Left ventricle myocardium inferior (tissue), 1 donor: ENCODE measurements at regions not wholly inside any gene's neighbourhood (a gene's known extent, or its start where the extent isn't known, plus 50 kb on each side); places are given as distances from the start of the nearest gene placed in this dataset.

Experiments used
- DNase-seq: peaks from one replicate; pipeline ENCODE4 v3.0.0-alpha.2; 2020
- H3K27ac ChIP-seq: fragments of 200-600 bp; replicated peaks from 2 replicates; pipeline ENCODE4 v1.8.0; 2021
- H3K27me3 ChIP-seq: fragments of 200-600 bp; 2 replicates; pipeline ENCODE4 v1.8.0; 2021; ENCODE audit warnings: low read depth
- H3K36me3 ChIP-seq: fragments of 200-600 bp; 2 replicates; pipeline ENCODE4 v1.8.0; 2021
- H3K4me1 ChIP-seq: fragments of 200-600 bp; 2 replicates; pipeline ENCODE4 v1.8.0; 2021
- H3K4me3 ChIP-seq: fragments of 200-600 bp; 2 replicates; pipeline ENCODE4 v1.8.0; 2021; ENCODE audit warnings: mild to moderate bottlenecking, moderate library complexity
- H3K9me3 ChIP-seq: fragments of 200-600 bp; replicated peaks from 2 replicates; pipeline ENCODE4 v1.8.0; 2021
- intact Hi-C: fragments of 100-400 bp; cut with micrococcal nuclease; formaldehyde crosslinking; loops from one replicate; pipeline ENCODE4 v1.11.0; 2022
- TF ChIP-seq, protein P1 (sequence below): fragments of 200-600 bp; IDR thresholded peaks from 2 replicates; pipeline ENCODE4 v1.8.0; 2021; ENCODE audit warnings: antibody characterized with exemption, mild to moderate bottlenecking, borderline replicate concordance
- donor health status: DM: no; HTN: yes; CAD: no; lungs with severe emphysema.

- no peaks in the 10 kb centered on the region for H3K4me1 ChIP-seq
- no peaks in the 10 kb centered on the region for H3K9me3 ChIP-seq
- H3K27ac ChIP-seq: no peak overlapping the region
- H3K36me3 ChIP-seq: no peaks in the 10 kb centered on the region
- H3K27me3 ChIP-seq: no peaks in the 10 kb centered on the region
- no peak overlapping the region for H3K4me3 ChIP-seq
- TF ChIP-seq, protein P1, sequence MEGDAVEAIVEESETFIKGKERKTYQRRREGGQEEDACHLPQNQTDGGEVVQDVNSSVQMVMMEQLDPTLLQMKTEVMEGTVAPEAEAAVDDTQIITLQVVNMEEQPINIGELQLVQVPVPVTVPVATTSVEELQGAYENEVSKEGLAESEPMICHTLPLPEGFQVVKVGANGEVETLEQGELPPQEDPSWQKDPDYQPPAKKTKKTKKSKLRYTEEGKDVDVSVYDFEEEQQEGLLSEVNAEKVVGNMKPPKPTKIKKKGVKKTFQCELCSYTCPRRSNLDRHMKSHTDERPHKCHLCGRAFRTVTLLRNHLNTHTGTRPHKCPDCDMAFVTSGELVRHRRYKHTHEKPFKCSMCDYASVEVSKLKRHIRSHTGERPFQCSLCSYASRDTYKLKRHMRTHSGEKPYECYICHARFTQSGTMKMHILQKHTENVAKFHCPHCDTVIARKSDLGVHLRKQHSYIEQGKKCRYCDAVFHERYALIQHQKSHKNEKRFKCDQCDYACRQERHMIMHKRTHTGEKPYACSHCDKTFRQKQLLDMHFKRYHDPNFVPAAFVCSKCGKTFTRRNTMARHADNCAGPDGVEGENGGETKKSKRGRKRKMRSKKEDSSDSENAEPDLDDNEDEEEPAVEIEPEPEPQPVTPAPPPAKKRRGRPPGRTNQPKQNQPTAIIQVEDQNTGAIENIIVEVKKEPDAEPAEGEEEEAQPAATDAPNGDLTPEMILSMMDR: no peak
- no peak for DNase-seq
- intact Hi-C loops: no loop called here
Observed at GRCh38 chr1:229197265-229197585, 73.7 kb upstream of the RAB4A start.

GRCh38 chr1:229199261-229200243 is 71.4 kb upstream of the RAB4A start:
- Histone ChIP-seq H3K9me3 (no peaks in the 10 kb centered on the region), H3K27ac (peak overlapping the region; percentile 22), H3K4me1 (peaks cover 6% of the 10 kb centered on the region), H3K27me3 (no peaks in the 10 kb centered on the region), H3K4me3 (peak overlapping the region; percentile 38), H3K36me3 (no peaks in the 10 kb centered on the region)
- TF ChIP-seq, protein P1: no peak
- intact Hi-C loops: no loop called here
- DNase-seq: no peak

DNA sequence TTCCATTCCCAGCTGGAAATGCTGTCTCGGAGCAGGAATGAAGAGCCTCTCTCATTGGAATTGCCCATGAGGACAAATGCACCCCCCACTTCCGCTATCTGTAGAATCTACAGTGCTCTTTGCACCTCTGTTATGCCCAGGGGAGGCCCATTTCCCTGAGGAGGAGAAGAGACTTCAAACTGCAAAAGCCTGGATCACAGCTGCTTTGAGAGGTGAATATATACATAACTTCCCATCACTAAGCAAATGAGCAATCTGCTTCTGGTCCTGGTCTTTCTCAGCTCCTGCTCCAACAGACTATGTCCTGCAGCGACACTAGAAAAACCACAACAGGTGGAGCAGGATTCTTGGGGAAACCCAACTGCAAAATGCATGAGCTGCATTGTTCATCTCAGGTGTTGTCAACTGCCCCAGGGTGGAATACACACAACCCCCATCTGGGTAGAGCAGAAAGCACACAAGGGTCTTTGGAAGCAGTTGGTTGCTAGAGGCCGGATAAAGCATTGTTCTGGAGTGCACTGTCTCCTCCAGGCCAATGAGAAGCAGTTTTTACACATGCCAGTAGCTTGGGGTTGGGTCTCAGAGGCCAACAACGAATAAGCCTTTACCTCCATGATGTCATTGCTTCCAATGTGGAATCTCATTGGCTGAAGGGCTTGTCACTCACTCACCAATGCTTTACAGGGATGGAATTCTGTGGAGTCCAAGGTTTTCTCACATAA is 67.7 kb upstream of the RAB4A start:
- TF ChIP-seq, protein P1: no peak
- no peaks in the 10 kb centered on the region for H3K36me3 ChIP-seq
- H3K27me3 ChIP-seq: no peaks in the 10 kb centered on the region
- H3K4me1 ChIP-seq: peaks cover 20% of the 10 kb centered on the region
- no peak overlapping the region for H3K4me3 ChIP-seq
- H3K9me3 ChIP-seq: no peaks in the 10 kb centered on the region
- no peak for DNase-seq
- H3K27ac ChIP-seq: no peak overlapping the region
- intact Hi-C loops: no loop called here

GRCh38 chr1:229203991-229204632 is 66.8 kb upstream of the RAB4A start:
- H3K27ac ChIP-seq: peak overlapping the region; percentile 61
- H3K27me3 ChIP-seq: no peaks in the 10 kb centered on the region
- intact Hi-C loops: no loop called here
- H3K36me3 ChIP-seq: no peaks in the 10 kb centered on the region
- no peak overlapping the region for H3K4me3 ChIP-seq
- peaks cover 20% of the 10 kb centered on the region for H3K4me1 ChIP-seq
- no peak for DNase-seq
- no peaks in the 10 kb centered on the region for H3K9me3 ChIP-seq
- TF ChIP-seq, protein P1: no peak

DNA sequence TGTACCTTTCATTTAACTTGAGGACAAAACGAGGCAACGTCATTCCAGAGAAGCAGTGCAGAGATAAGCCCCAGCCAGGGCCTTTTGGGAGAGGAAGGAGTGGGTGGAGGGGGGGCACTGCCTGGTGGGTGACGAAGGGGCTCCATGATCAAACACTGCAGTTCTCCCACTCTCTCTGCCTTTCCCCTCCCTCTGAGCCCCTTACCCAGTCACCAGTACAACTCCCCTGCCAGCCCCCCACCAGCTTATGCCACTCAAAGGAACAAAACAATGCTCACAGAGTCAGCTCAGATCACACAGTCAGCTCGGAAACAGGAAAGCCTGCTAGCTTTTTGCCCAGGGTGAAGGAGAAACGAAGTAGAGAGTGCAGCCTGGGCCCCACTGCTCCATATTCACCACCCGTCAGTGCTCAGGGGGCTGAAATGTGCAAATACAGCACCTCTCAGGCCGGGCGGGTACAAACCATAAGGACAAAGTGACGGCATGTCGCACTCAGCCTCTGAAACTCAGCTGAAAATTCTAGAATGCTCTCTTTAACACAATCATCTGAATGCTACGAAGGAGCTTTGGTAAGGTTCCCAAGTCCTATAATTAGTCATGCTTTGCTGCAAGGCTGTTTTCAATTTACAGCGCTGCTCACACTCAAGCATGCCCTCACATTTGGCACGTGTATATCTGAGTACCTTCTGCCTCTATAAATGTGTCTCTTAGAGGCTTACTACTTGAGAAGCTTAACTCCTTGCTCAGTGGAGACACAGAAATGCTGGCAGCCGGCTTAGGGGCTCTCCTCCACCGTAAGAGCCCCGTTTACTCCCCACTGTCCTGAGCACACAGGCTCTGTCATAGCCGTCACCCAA is 65.8 kb upstream of the RAB4A start:
- no peaks in the 10 kb centered on the region for H3K9me3 ChIP-seq
- peaks cover 20% of the 10 kb centered on the region for H3K4me1 ChIP-seq
- no peaks in the 10 kb centered on the region for H3K36me3 ChIP-seq
- DNase-seq: no peak
- no peak overlapping the region for H3K4me3 ChIP-seq
- H3K27ac ChIP-seq: peak overlapping the region; percentile 61
- H3K27me3 ChIP-seq: no peaks in the 10 kb centered on the region
- intact Hi-C loops: no loop called here
- TF ChIP-seq, protein P1: no peak
